ENCODE measurements at regions not wholly inside any gene's neighbourhood (a gene's known extent, or its start where the extent isn't known, plus 50 kb on each side); places are given as distances from the start of the nearest gene placed in this dataset.
"Not testable (repeated sequence)": the region's sequence is repeated elsewhere in the genome, so short reads cannot be mapped to it uniquely, and the experiment has no call there.

DNA sequence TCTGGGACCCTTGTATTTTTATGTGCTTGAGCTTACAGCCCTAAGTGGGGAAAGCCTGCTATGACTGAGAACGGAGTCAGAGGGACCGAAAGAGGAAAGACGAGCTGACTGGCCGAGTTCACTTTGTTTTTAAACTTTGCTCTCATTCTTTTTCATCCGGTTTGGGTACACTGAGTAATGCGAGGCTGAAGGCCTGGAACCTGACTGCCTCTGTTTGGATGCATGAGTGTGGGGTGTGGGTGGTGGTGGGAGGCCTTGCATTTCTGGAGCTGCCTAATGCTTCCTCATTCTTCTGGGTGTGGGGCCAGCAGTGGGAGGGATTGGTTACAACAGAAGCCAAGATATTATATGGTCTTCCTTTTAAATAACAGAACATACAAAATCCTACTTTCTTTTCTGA lies 155.5 kb downstream of the BUB3 start:
- DNase-seq (ENCODE audit: low read depth in 1 of 2, low spot score in 1 of 2), result no peak

DNA sequence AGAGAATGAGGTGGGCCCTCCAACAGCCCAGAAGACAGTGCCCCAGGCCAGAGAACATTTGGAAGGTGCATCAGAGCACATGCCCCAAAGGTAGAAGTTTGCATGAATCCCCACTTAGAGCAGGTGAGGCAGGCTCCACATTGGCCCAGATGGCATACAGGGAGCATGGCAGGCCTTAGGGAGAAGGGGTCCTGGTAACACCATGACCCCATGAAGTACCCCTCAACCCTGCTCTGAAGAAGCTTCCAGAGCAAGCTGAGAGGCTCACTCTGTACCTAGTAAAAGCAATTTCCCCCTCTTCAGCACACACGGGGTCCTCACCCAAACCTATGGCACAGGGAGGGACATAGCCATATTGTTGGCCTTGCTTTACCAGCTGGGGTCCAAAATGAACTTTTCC lies 162.6 kb downstream of the BUB3 start:
- no peak for DNase-seq (ENCODE audit: low read depth in 1 of 2, low spot score in 1 of 2)

DNA sequence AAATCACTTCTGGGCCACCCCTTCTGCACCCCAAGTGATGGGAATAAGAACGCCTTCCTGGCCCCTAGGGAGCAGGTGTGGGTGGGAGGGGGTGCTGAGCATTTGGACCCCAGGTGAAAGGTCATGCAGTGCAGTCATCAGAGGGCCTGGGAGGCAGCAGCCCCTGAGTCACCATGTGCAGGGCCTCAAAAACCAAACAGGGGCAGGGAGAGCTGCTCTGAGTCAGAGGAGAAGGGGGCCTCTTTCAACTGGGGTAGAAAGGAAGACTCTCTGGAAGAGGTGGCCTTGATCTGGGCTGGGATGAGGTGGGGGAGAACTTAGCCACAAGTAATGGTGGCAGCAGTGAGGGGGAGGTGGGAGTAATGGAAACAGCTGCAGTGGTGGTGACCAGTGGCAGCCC lies 164.3 kb downstream of the BUB3 start:
- DNase-seq (ENCODE audit: low read depth in 1 of 2, low spot score in 1 of 2), result no peak

DNA sequence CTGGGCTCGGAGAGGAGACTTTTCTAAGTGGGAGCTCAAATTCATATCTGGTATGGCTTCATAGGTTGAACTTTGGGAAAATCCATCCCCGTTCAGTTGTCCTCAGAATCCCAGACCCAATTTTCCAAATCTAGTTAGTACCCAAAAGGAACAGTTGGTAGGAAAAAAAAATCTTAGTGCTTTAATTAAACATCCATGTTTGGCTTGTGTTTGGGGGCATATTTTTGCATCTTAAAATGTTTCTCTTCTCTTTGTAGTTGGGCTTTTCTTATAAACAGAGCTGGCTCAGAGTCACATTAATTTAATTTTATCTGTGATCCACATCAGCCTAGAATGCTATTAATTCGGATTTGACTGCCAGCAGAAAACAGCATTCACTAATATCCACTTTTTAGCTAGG lies 165.9 kb downstream of the BUB3 start:
- DNase-seq (ENCODE audit: low read depth in 1 of 2, low spot score in 1 of 2), result no peak

DNA sequence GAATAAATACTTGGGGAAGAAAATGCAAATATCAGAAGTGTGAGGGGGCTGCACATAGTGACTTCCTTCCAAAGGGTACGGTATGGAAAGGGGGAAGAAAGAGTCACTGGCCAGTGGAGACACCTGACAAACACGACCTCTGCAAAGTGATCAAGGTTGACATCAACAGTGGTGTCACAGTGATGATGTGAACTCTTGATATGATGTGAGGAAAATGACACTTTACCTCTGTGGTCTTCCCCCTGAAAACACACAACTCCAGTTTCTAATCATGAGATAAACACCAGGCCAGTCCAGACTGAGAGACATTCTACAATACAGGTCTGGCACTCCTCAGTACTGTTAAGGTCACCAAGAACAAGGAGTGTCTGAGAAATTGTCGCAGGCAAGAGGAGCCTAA lies 169.7 kb downstream of the BUB3 start:
- no peak for DNase-seq (ENCODE audit: low read depth in 1 of 2, low spot score in 1 of 2)

DNA sequence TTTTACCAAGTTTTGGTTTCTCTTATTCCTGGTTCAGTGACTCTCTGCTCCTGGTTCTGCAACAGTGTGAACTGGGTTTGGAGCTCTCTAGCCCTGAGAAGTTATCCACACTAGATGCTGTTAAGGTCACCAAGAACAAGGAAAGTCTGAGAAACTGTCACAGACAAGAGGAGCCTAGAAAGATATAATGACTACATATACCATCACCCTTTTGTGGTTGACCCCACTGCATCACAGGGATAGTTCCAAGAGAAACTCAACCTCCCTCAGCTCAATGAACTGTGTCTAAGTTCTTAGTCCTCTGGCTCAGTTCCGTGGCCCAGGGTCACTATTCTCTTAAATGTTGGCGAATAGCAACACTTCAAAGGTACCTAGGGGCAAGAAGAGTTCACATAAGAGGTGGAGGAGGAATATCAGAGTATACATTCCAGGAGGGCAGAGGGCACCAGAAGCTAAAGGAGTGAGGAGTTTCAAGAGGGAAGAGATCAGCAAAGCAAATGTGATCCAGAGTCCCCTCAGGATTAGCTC lies 171.5 kb downstream of the BUB3 start:
- no peak for DNase-seq (ENCODE audit: low read depth in 1 of 2, low spot score in 1 of 2)

DNA sequence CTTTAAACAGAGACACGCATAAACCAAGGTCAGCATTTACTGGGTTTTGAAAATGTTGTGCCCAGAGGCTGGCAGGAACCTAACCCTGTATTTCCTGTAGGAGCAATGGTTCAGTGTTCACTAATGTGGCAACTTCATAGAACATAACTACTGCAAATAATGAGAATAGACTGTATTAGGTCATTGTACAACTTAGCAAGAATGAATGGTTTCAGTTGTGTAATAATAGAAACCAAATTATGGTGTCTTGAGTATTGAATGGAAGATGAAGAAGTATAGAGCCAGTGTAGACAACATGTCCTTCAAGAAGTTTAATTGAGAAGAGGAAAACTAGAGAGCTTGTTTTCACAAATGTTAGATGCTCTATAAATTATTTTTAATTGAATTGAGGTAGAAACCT lies 172.5 kb downstream of the BUB3 start:
- DNase-seq (ENCODE audit: low read depth in 1 of 2, low spot score in 1 of 2), result no peak

DNA sequence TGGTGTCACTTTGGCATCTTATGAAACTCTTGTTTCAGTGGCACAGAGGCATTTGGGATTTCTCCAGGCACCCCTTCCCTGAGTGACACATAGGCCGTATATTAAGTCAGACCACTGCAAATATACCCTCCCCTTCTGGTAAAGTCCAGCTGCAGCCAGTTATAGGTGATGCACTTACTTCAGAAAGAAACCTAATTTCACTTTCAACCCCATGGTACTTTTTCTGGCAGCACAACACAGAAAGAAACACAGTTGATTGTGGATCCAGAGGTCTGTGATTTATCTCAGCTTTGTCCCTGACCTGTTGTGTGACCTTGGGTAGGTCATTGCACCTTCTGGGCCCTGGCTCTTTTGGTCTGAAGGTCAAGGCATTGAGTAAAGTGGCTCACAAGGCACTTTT lies 173.2 kb downstream of the BUB3 start:
- DNase-seq (ENCODE audit: low read depth in 1 of 2, low spot score in 1 of 2), result no peak

DNA sequence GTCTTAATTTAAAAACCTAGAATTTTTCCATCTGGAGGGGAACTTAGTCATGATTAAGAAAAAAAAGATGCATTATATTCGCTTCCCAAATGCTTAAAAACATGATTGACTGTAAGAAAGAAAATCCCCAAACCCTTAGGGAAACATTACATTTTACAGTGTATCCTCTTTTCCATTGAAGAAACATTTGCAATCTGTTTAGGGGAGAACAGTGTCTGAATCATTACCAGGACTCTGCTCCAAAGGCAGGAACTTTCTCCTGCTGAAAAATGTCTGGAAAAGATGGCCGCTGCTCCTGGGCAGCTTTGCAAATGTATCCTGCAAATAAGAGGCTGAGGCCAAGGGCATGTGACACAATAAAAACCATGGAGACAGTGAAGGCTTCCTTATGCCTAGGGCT lies 173.7 kb downstream of the BUB3 start:
- DNase-seq (ENCODE audit: low read depth in 1 of 2, low spot score in 1 of 2), result no peak

DNA sequence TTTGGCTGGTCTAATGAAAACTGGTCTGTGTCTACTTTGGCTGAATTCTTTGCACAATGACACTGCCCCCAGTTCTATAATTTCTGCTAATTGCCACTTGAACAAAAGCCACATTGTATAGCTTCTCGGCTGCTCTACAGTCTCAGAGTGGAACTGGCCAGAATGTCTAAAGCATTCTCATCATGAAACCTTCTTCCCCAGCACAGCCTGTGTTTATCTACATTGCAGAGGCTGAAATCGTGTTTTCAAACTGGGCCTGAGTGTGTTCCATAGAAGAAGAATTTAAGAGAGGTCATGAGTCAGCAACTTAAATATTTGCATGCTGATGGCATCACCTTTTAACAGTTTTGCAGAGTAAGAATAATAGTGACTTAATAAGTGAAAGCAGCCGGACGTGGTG lies 177.2 kb downstream of the BUB3 start:
- no peak for DNase-seq (ENCODE audit: low read depth in 1 of 2, low spot score in 1 of 2)

DNA sequence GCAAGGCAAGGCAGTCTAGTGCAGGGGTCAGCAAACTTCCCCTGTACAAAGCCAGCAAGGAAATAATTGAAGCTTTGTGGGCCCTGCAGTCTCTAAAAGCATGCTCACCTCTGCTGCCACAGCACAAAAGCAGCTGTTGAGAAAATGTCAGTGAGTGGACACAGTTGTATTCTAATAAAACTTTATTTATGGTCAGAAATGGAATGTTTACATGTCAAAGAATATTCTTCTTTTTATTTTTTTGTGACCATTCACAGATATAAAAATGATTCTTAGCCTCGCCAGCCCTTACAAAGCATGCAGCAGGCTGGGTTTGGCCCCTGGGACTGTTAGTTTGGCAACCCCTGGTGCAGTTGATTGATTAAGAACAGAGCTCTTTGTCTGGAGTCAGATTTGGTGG lies 192.4 kb downstream of the BUB3 start:
- no peak for DNase-seq (ENCODE audit: low read depth in 1 of 2, low spot score in 1 of 2)

DNA sequence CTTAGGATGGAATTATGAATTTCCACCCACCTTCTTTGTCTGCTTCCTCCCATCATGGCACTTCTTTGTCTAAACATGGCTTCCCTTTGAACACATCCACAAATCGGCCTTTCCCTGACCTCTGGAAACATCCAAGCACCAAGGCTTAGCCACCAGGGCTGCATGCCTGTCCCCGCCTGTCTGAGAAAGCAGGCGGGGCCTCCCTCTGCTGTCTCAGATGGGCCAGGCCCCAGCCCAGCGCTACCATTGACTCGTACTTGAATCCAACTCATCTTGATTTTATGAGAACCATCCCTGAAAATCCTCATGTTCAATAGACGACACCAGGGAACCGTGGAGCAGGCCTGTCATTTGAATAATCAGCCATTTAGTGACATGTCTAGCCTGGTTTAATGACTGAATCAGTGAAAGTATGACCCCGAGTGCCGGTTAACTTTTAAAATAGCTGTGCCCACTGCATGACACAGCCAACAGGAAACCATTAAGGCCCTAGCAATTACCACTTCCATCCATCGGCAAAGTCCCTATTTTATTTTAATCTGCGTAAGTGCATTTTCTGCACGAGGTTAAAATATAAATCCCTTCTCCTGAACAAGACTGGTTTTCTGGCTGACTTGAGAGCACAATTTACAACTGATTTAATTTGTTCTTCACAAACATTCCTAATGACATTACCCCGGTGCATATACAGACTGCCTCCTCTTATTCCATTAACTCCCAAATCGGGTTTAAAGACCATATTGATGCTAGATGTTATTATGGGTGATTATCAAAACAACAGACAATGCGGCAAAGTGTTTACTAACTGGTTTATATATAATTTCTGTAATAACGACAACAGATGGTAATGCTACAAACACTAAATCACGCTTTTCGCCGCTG lies 194.7 kb downstream of the BUB3 start:
- DNase-seq (ENCODE audit: low read depth in 1 of 2, low spot score in 1 of 2), result no peak

DNA sequence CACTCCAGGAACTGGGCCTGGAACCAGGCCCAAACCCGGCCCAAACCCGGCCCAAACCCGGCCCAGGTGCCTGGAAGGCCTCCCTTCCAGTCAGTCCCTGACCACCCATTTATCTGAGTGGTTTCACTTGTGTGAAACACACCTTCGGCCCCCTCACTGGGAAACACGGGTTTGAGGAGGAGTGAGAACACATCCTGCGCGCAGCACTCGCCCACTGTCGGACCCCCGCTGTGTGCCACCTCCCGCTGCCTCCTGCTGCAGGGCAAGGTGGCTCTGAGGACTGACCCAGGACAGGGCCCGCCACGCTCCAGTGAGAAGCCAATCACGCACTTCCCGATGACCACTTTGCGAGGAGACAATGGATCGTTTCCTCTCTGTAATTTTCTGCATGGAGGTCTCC lies 197.5 kb downstream of the BUB3 start:
- no peak for DNase-seq (ENCODE audit: low read depth in 1 of 2, low spot score in 1 of 2)

DNA sequence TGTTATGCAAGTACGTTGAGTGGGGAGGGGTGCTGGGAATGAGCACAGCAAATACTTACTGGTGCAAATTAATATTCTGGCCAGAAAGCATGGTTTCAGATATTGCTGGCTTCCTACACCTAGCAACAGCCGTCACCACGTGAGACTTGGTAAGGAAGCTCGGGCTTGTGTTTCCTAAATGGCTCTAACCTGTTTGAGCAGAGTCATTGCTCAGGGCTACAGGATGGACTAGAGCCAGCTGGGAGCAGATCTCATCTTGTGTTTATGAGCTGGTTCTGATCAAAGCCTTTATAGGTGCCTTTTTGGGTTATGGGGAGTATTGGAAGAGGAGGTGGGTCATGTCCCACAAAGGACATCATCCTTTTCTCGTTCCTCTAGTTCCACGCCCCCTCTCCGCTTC lies 200.3 kb downstream of the BUB3 start:
- DNase-seq (ENCODE audit: low read depth in 1 of 2, low spot score in 1 of 2), result no peak

DNA sequence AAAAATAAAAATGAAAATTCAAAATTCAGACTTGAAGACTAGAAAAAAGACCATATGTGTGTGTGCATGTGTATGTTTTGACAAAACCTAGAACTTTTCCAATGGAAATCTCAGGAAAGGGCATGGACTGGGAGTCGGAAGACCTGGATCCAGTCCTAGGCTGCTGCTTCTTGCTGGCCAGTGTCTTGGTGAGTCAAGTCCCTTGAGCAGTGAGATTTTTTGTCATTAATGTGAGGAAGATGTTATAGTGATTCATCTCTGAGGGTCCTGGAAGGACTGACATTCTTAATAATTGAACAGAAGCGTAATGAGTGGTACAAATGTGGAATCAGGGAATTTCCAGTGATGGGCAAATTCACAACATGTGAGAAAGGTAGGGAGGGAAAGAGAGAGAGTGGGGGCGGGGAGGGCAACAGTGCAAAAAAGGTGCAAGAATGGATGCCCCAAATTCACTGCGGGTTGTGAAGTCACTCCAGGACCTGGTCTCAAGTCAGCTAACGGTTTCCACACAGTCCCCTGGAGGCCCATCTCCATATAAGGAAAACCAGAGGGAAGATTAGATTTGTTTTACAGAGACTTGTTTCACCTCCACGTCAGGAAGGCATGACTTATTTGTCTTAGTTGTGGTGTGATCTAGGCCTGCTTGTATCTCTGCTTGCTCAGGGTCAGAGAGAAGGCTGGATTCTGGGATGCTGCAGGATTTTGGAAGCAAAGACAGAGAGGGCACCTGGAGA lies 201.7 kb downstream of the BUB3 start:
- DNase-seq (ENCODE audit: low read depth in 1 of 2, low spot score in 1 of 2), result no peak

DNA sequence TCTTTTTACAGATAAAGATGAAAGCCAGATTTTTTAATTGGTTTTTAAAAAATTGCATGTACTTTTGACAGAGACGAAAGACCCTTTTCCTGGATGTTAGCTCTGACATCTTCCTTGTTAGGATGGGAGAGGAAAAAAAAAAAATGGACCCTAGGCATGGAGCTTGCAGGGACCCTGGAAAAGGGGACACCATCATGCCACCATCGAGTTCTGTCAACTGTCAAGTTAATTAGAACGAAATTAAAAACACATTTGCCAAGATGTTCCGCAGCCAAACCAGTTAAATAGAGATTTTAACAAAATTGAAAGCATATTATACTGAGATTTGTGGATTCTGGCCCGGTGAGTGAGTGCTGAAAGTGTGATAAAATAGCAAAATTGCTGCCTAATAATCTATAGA lies 202.6 kb downstream of the BUB3 start:
- no peak for DNase-seq (ENCODE audit: low read depth in 1 of 2, low spot score in 1 of 2)

DNA sequence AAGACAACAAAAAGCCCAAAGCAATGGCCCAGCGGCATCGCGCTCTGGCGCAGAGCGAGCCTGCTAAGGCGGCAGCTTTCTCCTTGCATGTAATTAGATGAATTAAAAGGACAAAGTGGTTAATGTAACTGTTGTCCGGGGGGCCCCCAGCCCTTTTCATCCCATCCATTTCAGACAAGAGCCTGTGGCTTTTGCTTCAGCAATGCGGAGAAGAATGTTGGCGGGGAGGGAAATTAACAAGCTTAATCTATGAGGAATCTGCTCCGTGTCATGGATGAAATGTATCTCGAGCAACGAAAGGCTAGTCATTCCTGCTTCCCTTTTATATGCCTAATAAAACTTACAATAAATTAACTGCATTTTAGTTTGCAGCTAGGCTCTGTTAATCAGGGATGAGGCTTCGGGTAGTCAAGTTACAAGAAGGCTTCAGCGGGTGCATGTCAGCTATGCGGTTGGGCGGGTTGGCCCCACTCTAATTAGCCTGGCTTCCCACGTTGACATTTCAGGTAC lies 203.3 kb downstream of the BUB3 start:
- no peak for DNase-seq (ENCODE audit: low read depth in 1 of 2, low spot score in 1 of 2)

DNA sequence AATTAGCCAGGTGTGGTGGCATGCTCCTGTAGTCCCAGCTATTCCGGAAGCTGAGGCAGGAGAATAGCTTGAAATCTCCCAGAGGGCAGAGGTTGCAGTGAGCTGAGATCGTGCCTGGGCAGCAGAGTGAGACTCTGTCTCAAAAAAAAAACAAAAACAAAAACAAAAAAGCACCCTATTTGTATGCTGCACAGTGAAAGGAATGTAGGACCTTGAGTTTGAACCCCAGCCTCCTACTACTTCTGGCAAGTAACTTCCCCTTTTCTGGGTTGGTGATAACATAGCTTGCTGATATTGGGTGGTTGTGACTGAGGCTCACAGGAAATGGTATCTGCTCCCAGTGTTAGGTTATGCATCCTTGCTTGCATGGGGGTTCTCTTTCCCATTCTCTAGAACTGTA lies 205.3 kb downstream of the BUB3 start:
- DNase-seq (ENCODE audit: low read depth in 1 of 2, low spot score in 1 of 2), result no peak

DNA sequence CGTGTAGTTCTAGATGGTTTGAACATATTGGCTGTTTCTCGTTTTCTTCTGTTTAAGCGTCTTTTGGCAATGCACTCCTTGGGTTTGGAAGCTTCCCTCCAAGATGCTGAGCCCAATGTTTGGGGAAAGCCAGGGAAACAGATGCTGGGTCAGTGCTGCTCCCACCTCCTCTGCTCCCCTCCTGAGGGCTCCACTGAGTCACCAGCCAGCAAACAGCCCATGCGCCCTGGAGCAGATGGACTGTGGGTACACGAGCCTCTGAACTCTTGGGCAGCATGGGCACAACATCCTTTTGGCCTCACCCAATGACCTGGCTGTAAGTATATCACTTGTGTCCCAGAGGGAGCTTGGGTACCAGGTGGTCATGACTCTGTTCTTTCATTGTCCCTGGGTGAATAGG lies 207.6 kb downstream of the BUB3 start:
- no peak for DNase-seq (ENCODE audit: low read depth in 1 of 2, low spot score in 1 of 2)

DNA sequence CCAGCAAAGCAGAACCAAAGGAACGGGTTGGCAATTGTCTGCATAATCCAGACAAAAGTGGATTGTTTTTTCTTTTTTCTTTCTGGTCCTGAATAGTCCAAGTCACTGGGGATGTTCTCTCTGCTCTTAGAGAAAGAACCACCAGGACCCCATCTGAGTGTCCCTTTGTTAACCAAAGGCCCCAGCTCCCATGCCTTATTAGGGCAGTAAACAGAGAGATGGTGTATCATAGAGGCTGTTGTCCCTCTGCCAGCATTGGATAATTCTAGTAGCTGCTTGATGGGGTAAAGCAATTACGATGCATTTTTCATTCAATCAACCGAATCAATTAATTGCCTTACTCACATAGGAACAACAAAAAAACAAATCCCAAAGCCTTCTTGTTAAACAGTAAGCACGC lies 213.0 kb downstream of the BUB3 start:
- DNase-seq (ENCODE audit: low read depth in 1 of 2, low spot score in 1 of 2), result no peak

DNA sequence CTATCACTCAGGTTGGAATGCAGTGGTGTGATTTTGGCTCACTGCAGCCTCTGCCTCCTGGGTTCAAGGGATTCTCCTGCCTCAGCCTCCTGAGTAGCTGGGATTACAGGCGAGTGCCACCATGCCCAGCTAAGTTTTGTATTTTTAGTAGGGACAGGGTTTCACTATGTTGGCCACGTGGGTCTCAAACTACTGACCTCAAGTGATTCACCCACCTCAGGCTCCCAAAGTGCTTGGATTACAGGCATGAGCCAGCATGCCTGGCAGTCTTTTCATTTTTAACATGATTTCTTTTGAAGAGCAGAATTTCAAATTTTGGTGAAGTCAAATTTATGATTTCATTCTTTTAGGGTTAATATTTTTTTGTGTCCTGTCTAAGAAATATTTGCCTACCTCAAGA lies 217.4 kb downstream of the BUB3 start:
- not testable (repeated sequence) for DNase-seq (ENCODE audit: low read depth in 1 of 2, low spot score in 1 of 2)

DNA sequence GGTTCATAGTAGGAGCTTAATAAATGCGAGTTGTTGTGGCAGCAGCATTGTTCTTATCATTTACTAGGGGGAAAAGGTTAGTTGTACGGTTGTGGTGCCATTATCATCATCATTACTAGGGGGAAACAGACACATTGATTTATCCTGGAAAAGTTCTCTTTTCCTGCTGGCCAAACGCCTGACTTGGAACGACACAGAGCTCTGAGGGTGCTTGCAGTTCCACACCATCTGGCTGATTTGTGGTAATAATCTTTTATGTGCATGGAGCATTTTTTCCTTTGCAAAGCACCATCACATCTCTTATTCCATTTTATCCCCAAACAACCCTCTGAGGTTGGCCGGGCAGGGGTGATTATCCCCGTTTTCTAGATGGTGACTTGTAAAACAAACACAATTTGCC lies 219.4 kb downstream of the BUB3 start:
- DNase-seq (ENCODE audit: low read depth in 1 of 2, low spot score in 1 of 2), result no peak

All from activated T-helper 1 cell treated with anti-CD3 and anti-CD28 coated beads, Interleukin-2, amount 50 U/mL, for 16 hours (primary cell).